MCF 10A (cell line): ENCODE measurements at regions not wholly inside any gene's neighbourhood (a gene's known extent, or its start where the extent isn't known, plus 50 kb on each side); places are given as distances from the start of the nearest gene placed in this dataset.

Experiments used
- BruUV-seq: library from RNA; stranded (reverse); fragments of 400-500 nt; replicated peaks from 2 replicates; lab custom pipeline; 2021; lab: Mats Ljungman, UMichigan
- CTCF ChIA-PET: fragments of 300-600 bp; sonication (Branson Sonifier 250); formaldehyde crosslinking; extraction: SDS; loops from one replicate; lab custom pipeline; 2021; ENCODE audit warnings: antibody characterized with exemption, inconsistent platforms; lab: Yijun Ruan, JAX
- POLR2A ChIA-PET: fragments of 300-600, 350-650 bp; sonication (Branson Sonifier 250); formaldehyde crosslinking; extraction: SDS; loops from one replicate; lab custom pipeline; 2020; ENCODE audit warnings: antibody characterized with exemption, inconsistent platforms; lab: Yijun Ruan, JAX
- DNase-seq: peaks from one replicate; pipeline ENCODE4 v3.0.0-alpha.2; 2018; ENCODE audit not compliant: unreplicated experiment
- H3K27ac Mint-ChIP-seq: one replicate; pipeline ENCODE4 v1.8.0; 2022; ENCODE audit warnings: mild to moderate bottlenecking, low read depth, mixed read lengths; ENCODE audit not compliant: unreplicated experiment
- H3K27me3 Mint-ChIP-seq: one replicate; pipeline ENCODE4 v1.8.0; 2022; ENCODE audit warnings: mixed read lengths; ENCODE audit not compliant: insufficient read depth, unreplicated experiment
- H3K36me3 Mint-ChIP-seq: one replicate; pipeline ENCODE4 v1.8.0; 2022; ENCODE audit warnings: mild to moderate bottlenecking, moderate library complexity, mixed read lengths; ENCODE audit not compliant: insufficient read depth, unreplicated experiment
- H3K4me1 Mint-ChIP-seq: one replicate; pipeline ENCODE4 v1.8.0; 2022; ENCODE audit warnings: mixed read lengths; ENCODE audit not compliant: insufficient read depth, unreplicated experiment
- H3K4me3 Mint-ChIP-seq: one replicate; pipeline ENCODE4 v1.8.0; 2022; ENCODE audit warnings: mild to moderate bottlenecking, moderate library complexity, mixed read lengths; ENCODE audit not compliant: unreplicated experiment
- H3K9me3 Mint-ChIP-seq: one replicate; pipeline ENCODE4 v1.8.0; 2022; ENCODE audit warnings: mixed read lengths; ENCODE audit not compliant: unreplicated experiment
- intact Hi-C: fragments of 100-400 bp; cut with micrococcal nuclease; formaldehyde crosslinking; loops from 2 replicates; pipeline ENCODE4 v1.14.1; 2022
- TF ChIP-seq, protein P1 (sequence below): fragments of 200-600 bp; IDR thresholded peaks from one replicate; pipeline ENCODE4 v1.8.0; 2022; ENCODE audit warnings: antibody characterized with exemption, mild to moderate bottlenecking; ENCODE audit not compliant: unreplicated experiment

- intact Hi-C loops, result no loop called here
- POLR2A ChIA-PET, result interaction anchor here (0.6 kb wide), 1 partner anchor 1160 kb away, joined by 4 read pairs; no protein-coding TSS in a partner anchor
- CTCF ChIA-PET, result interaction anchor here (0.5 to 1.5 kb wide), 2 partner anchors 20 to 247 kb away, joined by 3 read pairs; no protein-coding TSS in a partner anchor
- no TSS peak for BruUV-seq
- TF ChIP-seq, protein P1, sequence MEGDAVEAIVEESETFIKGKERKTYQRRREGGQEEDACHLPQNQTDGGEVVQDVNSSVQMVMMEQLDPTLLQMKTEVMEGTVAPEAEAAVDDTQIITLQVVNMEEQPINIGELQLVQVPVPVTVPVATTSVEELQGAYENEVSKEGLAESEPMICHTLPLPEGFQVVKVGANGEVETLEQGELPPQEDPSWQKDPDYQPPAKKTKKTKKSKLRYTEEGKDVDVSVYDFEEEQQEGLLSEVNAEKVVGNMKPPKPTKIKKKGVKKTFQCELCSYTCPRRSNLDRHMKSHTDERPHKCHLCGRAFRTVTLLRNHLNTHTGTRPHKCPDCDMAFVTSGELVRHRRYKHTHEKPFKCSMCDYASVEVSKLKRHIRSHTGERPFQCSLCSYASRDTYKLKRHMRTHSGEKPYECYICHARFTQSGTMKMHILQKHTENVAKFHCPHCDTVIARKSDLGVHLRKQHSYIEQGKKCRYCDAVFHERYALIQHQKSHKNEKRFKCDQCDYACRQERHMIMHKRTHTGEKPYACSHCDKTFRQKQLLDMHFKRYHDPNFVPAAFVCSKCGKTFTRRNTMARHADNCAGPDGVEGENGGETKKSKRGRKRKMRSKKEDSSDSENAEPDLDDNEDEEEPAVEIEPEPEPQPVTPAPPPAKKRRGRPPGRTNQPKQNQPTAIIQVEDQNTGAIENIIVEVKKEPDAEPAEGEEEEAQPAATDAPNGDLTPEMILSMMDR, result no peak
- Mint-ChIP-seq H3K36me3 (no peaks in the 10 kb centered on the region), H3K4me1 (no peaks in the 10 kb centered on the region), H3K9me3 (no peaks in the 10 kb centered on the region), H3K27me3 (no peaks in the 10 kb centered on the region), H3K27ac (no peak overlapping the region), H3K4me3 (no peak overlapping the region)
- DNase-seq, result no peak
Measured at GRCh38 chr6:9002833-9003232, 567.5 kb upstream of the SLC35B3 start.

DNA sequence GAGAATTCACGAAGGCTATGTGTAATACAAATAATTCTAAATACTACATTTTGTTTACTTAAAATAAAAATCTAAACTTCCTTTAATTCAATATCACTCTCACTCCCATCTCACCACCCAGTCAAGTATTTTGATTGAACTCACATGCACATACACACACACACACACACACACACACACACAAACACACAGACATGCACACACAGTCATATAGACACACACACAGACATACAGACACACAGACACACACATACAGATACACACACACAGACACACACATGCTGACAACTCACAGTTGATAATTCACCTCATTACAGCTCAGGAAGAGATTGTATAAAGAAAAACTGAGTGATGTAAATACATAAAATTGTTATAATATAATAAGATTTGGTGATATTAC, 559.8 kb upstream of the SLC35B3 start:
- intact Hi-C loops, result no loop called here
- no TSS peak for BruUV-seq
- TF ChIP-seq, protein P1, result no peak
- H3K4me3 Mint-ChIP-seq, result no peak overlapping the region
- H3K4me1 Mint-ChIP-seq, result no peaks in the 10 kb centered on the region
- no peaks in the 10 kb centered on the region for H3K36me3 Mint-ChIP-seq
- H3K9me3 Mint-ChIP-seq, result no peaks in the 10 kb centered on the region
- POLR2A ChIA-PET, result no interaction called here
- CTCF ChIA-PET, result no interaction called here
- no peak overlapping the region for H3K27ac Mint-ChIP-seq
- H3K27me3 Mint-ChIP-seq, result no peaks in the 10 kb centered on the region
- DNase-seq, result no peak

GRCh38 chr6:8993111-8993510, 557.8 kb upstream of the SLC35B3 start:
- POLR2A ChIA-PET, result no interaction called here
- no TSS peak for BruUV-seq
- intact Hi-C loops, result no loop called here
- DNase-seq, result no peak
- Mint-ChIP-seq H3K9me3 (no peaks in the 10 kb centered on the region), H3K27me3 (no peaks in the 10 kb centered on the region), H3K4me3 (no peak overlapping the region), H3K27ac (no peak overlapping the region), H3K4me1 (no peaks in the 10 kb centered on the region), H3K36me3 (no peaks in the 10 kb centered on the region)
- CTCF ChIA-PET, result interaction anchor here (1.2 kb wide), 1 partner anchor 9 kb away, joined by 9 read pairs; no protein-coding TSS in a partner anchor
- TF ChIP-seq, protein P1, result no peak

DNA sequence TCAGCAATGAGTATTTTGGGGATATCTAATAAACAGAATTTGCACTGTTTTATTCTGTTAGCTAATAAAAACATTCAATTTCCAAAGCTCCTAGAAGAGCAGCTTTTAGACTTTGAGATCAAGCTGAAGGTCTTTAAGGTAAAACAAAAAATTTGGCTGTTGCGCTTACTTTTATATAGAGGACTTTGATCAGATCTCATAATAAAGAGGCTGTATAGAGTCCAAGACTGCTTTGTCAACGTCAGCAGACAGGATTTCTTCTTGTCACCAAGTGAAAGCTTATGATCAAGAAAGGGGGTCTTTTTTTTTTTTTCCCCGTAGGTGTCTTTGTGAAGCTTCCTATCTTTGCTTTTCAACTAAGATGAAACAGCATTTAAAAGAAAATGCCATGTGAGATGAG, 556.5 kb upstream of the SLC35B3 start:
- intact Hi-C loops, result no loop called here
- Mint-ChIP-seq H3K4me3 (no peak overlapping the region), H3K27ac (no peak overlapping the region), H3K4me1 (no peaks in the 10 kb centered on the region), H3K9me3 (no peaks in the 10 kb centered on the region), H3K36me3 (no peaks in the 10 kb centered on the region), H3K27me3 (no peaks in the 10 kb centered on the region)
- BruUV-seq, result no TSS peak
- DNase-seq, result no peak
- TF ChIP-seq, protein P1, result no peak
- ChIA-PET POLR2A (interaction anchor here (0.6 kb wide), 1 partner anchor 1093 kb away, joined by 3 read pairs; no protein-coding TSS in a partner anchor), CTCF (interaction anchor here (0.6 to 0.7 kb wide), 3 partner anchors 9 to 1438 kb away, joined by 3 to 5 read pairs (median 3); no protein-coding TSS in a partner anchor)
